ENCODE measurements at regions not wholly inside any gene's neighbourhood (a gene's known extent, or its start where the extent isn't known, plus 50 kb on each side); places are given as distances from the start of the nearest gene placed in this dataset.
"Not testable (repeated sequence)": the region's sequence is repeated elsewhere in the genome, so short reads cannot be mapped to it uniquely, and the experiment has no call there.

GRCh38 chr4:97141332-97141731, 1001.9 kb downstream of the STPG2 start:
- not testable (repeated sequence) for H2AK5ac ChIP-seq (ENCODE audit: low read length); H4K8ac ChIP-seq (ENCODE audit: low read depth, low read length); H3K9ac ChIP-seq (ENCODE audit: low read length); H3K4me1 ChIP-seq (ENCODE audit: control insufficient read depth in 1 of 2, insufficient read depth in 2 of 2, low read length in 2 of 2); H3K79me2 ChIP-seq (ENCODE audit: control insufficient read depth, insufficient read depth, low read length, poor library complexity); H3K9me3 ChIP-seq (ENCODE audit: insufficient read depth, low read depth, low read length); H3K4me2 ChIP-seq (ENCODE audit: low read length); H3K14ac ChIP-seq (ENCODE audit: low read length); H4K12ac ChIP-seq (ENCODE audit: low read depth, low read length); H3K27ac ChIP-seq (ENCODE audit: low read depth, low read length); H3K27me3 ChIP-seq (ENCODE audit: insufficient read depth, low read length); H2AFZ ChIP-seq (ENCODE audit: insufficient read depth, low read length, poor library complexity); H4K91ac ChIP-seq (ENCODE audit: low read depth, low read length); H3K23ac ChIP-seq (ENCODE audit: low read length); H3K36me3 ChIP-seq (ENCODE audit: control insufficient read depth in 1 of 2, insufficient read depth in 2 of 2, low read length in 2 of 2); DNase-seq; H3K18ac ChIP-seq (ENCODE audit: low read length); H3K4me3 ChIP-seq (ENCODE audit: low read depth, low read length)
- H2BK12ac ChIP-seq (ENCODE audit: low read length), result peak overlapping the region; percentile 68
- WGBS (ENCODE audit: extremely low coverage, insufficient coverage, insufficient read length), result no CpG with 5 or more reads among the region's 5 CpGs
- H3K4ac ChIP-seq (ENCODE audit: low read depth, low read length), result peak overlapping the region; percentile 22
- peak overlapping the region; percentile 89 for H2BK120ac ChIP-seq (ENCODE audit: insufficient read depth, low read length, poor library complexity)
- peak overlapping the region; percentile 19 for H2BK5ac ChIP-seq (ENCODE audit: low read depth, low read length, poor library complexity)
- peaks cover 11% of the 10 kb centered on the region for H3K79me1 ChIP-seq (ENCODE audit: low read length)

- Histone ChIP-seq H4K91ac (ENCODE audit: low read depth, low read length) (no peak overlapping the region), H4K12ac (ENCODE audit: low read depth, low read length) (no peak overlapping the region), H2AFZ (ENCODE audit: insufficient read depth, low read length, poor library complexity) (no peak overlapping the region), H3K4me1 (ENCODE audit: control insufficient read depth in 1 of 2, insufficient read depth in 2 of 2, low read length in 2 of 2) (peaks cover 0 to 5% of the 10 kb centered on the region in 2 experiments), H3K27me3 (ENCODE audit: insufficient read depth, low read length) (no peaks in the 10 kb centered on the region), H3K4ac (ENCODE audit: low read depth, low read length) (no peak overlapping the region), H3K9me3 (ENCODE audit: insufficient read depth, low read depth, low read length) (no peaks in the 10 kb centered on the region), H3K23ac (ENCODE audit: low read length) (no peak overlapping the region), H4K8ac (ENCODE audit: low read depth, low read length) (no peak overlapping the region), H3K9ac (ENCODE audit: low read length) (no peak overlapping the region), H3K27ac (ENCODE audit: low read depth, low read length) (peak overlapping the region; percentile 61), H3K18ac (ENCODE audit: low read length) (no peak overlapping the region), H3K4me3 (ENCODE audit: low read depth, low read length) (no peak overlapping the region), H2BK5ac (ENCODE audit: low read depth, low read length, poor library complexity) (no peak overlapping the region), H3K79me2 (ENCODE audit: control insufficient read depth, insufficient read depth, low read length, poor library complexity) (no peaks in the 10 kb centered on the region), H3K4me2 (ENCODE audit: low read length) (no peak overlapping the region), H2BK120ac (ENCODE audit: insufficient read depth, low read length, poor library complexity) (no peak overlapping the region), H3K36me3 (ENCODE audit: control insufficient read depth in 1 of 2, insufficient read depth in 2 of 2, low read length in 2 of 2) (no peaks in the 10 kb centered on the region), H3K14ac (ENCODE audit: low read length) (no peak overlapping the region), H3K79me1 (ENCODE audit: low read length) (peaks cover 11% of the 10 kb centered on the region), H2AK5ac (ENCODE audit: low read length) (no peak overlapping the region), H2BK12ac (ENCODE audit: low read length) (no peak overlapping the region)
- DNase-seq, result no peak
- no CpG with 5 or more reads among the region's 2 CpGs for WGBS (ENCODE audit: extremely low coverage, insufficient coverage, insufficient read length)
These were observed 1000.9 kb downstream of the STPG2 start for GRCh38 chr4:97142410-97142809.

GRCh38 chr4:97142893-97143292, 1000.4 kb downstream of the STPG2 start:
- Histone ChIP-seq H3K9ac (ENCODE audit: low read length) (no peak overlapping the region), H3K36me3 (ENCODE audit: control insufficient read depth in 1 of 2, insufficient read depth in 2 of 2, low read length in 2 of 2) (no peaks in the 10 kb centered on the region), H2BK12ac (ENCODE audit: low read length) (no peak overlapping the region)

GRCh38 chr4:97144199-97144598, 999.1 kb downstream of the STPG2 start:
- Histone ChIP-seq H2BK5ac (ENCODE audit: low read depth, low read length, poor library complexity) (no peak overlapping the region), H3K18ac (ENCODE audit: low read length) (no peak overlapping the region), H3K79me1 (ENCODE audit: low read length) (peaks cover 11% of the 10 kb centered on the region), H3K4me2 (ENCODE audit: low read length) (no peak overlapping the region), H2BK12ac (ENCODE audit: low read length) (no peak overlapping the region), H3K4me3 (ENCODE audit: low read depth, low read length) (no peak overlapping the region), H3K27me3 (ENCODE audit: insufficient read depth, low read length) (no peaks in the 10 kb centered on the region), H2AK5ac (ENCODE audit: low read length) (no peak overlapping the region), H3K9ac (ENCODE audit: low read length) (no peak overlapping the region), H3K4ac (ENCODE audit: low read depth, low read length) (no peak overlapping the region), H3K14ac (ENCODE audit: low read length) (no peak overlapping the region), H2BK120ac (ENCODE audit: insufficient read depth, low read length, poor library complexity) (no peak overlapping the region), H3K9me3 (ENCODE audit: insufficient read depth, low read depth, low read length) (no peaks in the 10 kb centered on the region), H3K36me3 (ENCODE audit: control insufficient read depth in 1 of 2, insufficient read depth in 2 of 2, low read length in 2 of 2) (no peaks in the 10 kb centered on the region), H3K23ac (ENCODE audit: low read length) (no peak overlapping the region), H4K91ac (ENCODE audit: low read depth, low read length) (no peak overlapping the region), H3K4me1 (ENCODE audit: control insufficient read depth in 1 of 2, insufficient read depth in 2 of 2, low read length in 2 of 2) (peaks cover 0 to 5% of the 10 kb centered on the region in 2 experiments), H4K12ac (ENCODE audit: low read depth, low read length) (no peak overlapping the region), H4K8ac (ENCODE audit: low read depth, low read length) (no peak overlapping the region), H2AFZ (ENCODE audit: insufficient read depth, low read length, poor library complexity) (no peak overlapping the region), H3K27ac (ENCODE audit: low read depth, low read length) (no peak overlapping the region), H3K79me2 (ENCODE audit: control insufficient read depth, insufficient read depth, low read length, poor library complexity) (no peaks in the 10 kb centered on the region)
- no CpG with 5 or more reads among the region's 1 CpG for WGBS (ENCODE audit: extremely low coverage, insufficient coverage, insufficient read length)
- DNase-seq, result no peak

More at GRCh38 chr4:97142893-97143292, 1000.4 kb downstream of the STPG2 start:
- Histone ChIP-seq H4K12ac (ENCODE audit: low read depth, low read length) (no peak overlapping the region), H2BK5ac (ENCODE audit: low read depth, low read length, poor library complexity) (peak overlapping the region; percentile 5), H3K27me3 (ENCODE audit: insufficient read depth, low read length) (no peaks in the 10 kb centered on the region), H2AK5ac (ENCODE audit: low read length) (no peak overlapping the region), H3K4me2 (ENCODE audit: low read length) (no peak overlapping the region), H3K23ac (ENCODE audit: low read length) (no peak overlapping the region), H2AFZ (ENCODE audit: insufficient read depth, low read length, poor library complexity) (no peak overlapping the region), H3K4me1 (ENCODE audit: control insufficient read depth in 1 of 2, insufficient read depth in 2 of 2, low read length in 2 of 2) (peaks cover 0 to 5% of the 10 kb centered on the region in 2 experiments), H3K27ac (ENCODE audit: low read depth, low read length) (peak overlapping the region; percentile 40), H3K79me1 (ENCODE audit: low read length) (peaks cover 11% of the 10 kb centered on the region), H3K79me2 (ENCODE audit: control insufficient read depth, insufficient read depth, low read length, poor library complexity) (no peaks in the 10 kb centered on the region), H2BK120ac (ENCODE audit: insufficient read depth, low read length, poor library complexity) (no peak overlapping the region), H3K9me3 (ENCODE audit: insufficient read depth, low read depth, low read length) (no peaks in the 10 kb centered on the region), H4K91ac (ENCODE audit: low read depth, low read length) (no peak overlapping the region), H4K8ac (ENCODE audit: low read depth, low read length) (no peak overlapping the region), H3K14ac (ENCODE audit: low read length) (no peak overlapping the region), H3K18ac (ENCODE audit: low read length) (no peak overlapping the region), H3K4ac (ENCODE audit: low read depth, low read length) (no peak overlapping the region), H3K4me3 (ENCODE audit: low read depth, low read length) (no peak overlapping the region)
- no peak for DNase-seq
- WGBS (ENCODE audit: extremely low coverage, insufficient coverage, insufficient read length), result no CpG with 5 or more reads among the region's 4 CpGs

Measured in trophoblast cell (in vitro differentiated cells and primary cell).